Neural progenitor cell (in vitro differentiated cells): ENCODE measurements at regions not wholly inside any gene's neighbourhood (a gene's known extent, or its start where the extent isn't known, plus 50 kb on each side); places are given as distances from the start of the nearest gene placed in this dataset.

Experiments
- DNase-seq: peaks from one replicate; pipeline ENCODE4 v3.0.0-alpha.2; 2016; ENCODE audit warnings: low spot score
- H2AFZ ChIP-seq: fragments of 200-600 bp; sonication (generic); replicated peaks from 2 replicates; pipeline ENCODE4 v1.6.1; 2016; ENCODE audit warnings: antibody characterized with exemption
- H3F3A ChIP-seq: fragments of 200-600 bp; sonication (generic); 2 replicates; pipeline ENCODE4 v1.6.1; 2016; ENCODE audit warnings: antibody characterized with exemption, low read depth
- H3K27ac ChIP-seq: fragments of 200-600 bp; sonication (generic); 2 replicates; pipeline ENCODE4 v1.5.1; 2016; ENCODE audit warnings: mild to moderate bottlenecking
- H3K27me3 ChIP-seq: fragments of 200-600 bp; sonication (generic); 2 replicates; pipeline ENCODE4 v1.6.1; 2016; ENCODE audit warnings: mild to moderate bottlenecking, moderate library complexity
- H3K36me3 ChIP-seq: fragments of 200-600 bp; sonication (generic); 2 replicates; pipeline ENCODE4 v1.5.1; 2016
- H3K4me1 ChIP-seq: fragments of 200-600 bp; sonication (generic); 2 replicates; pipeline ENCODE4 v1.6.1; 2016; ENCODE audit warnings: mixed run types
- H3K4me2 ChIP-seq: fragments of 200-600 bp; sonication (generic); 2 replicates; pipeline ENCODE4 v1.6.1; 2016
- H3K4me3 ChIP-seq: fragments of 200-600 bp; sonication (generic); 2 replicates; pipeline ENCODE4 v1.5.1; 2016
- H3K79me2 ChIP-seq: fragments of 200-600 bp; sonication (generic); 2 replicates; pipeline ENCODE4 v1.6.1; 2016; ENCODE audit warnings: low read depth
- H3K9ac ChIP-seq: fragments of 200-600 bp; sonication (generic); 2 replicates; pipeline ENCODE4 v1.6.1; 2016
- H3K9me3 ChIP-seq: fragments of 200-600 bp; sonication (generic); 2 replicates; pipeline ENCODE4 v1.5.1; 2016; ENCODE audit warnings: low read depth
- H4K20me1 ChIP-seq: fragments of 200-600 bp; sonication (generic); 2 replicates; pipeline ENCODE4 v1.6.1; 2016; ENCODE audit warnings: low read depth
- H3K27ac Mint-ChIP-seq: 3 replicates; pipeline ENCODE4 v1.8.0; 2021; ENCODE audit warnings: mixed read lengths
- H3K27me3 Mint-ChIP-seq: 2 replicates; pipeline ENCODE4 v1.8.0; 2022; ENCODE audit warnings: low read depth, mild to moderate bottlenecking, inconsistent platforms, moderate library complexity, mixed read lengths; ENCODE audit not compliant: insufficient read depth
- H3K36me3 Mint-ChIP-seq: 3 replicates; pipeline ENCODE4 v1.8.0; 2021; ENCODE audit warnings: mixed read lengths
- H3K4me1 Mint-ChIP-seq: 3 replicates; pipeline ENCODE4 v1.8.0; 2021; ENCODE audit warnings: mixed read lengths
- H3K4me3 Mint-ChIP-seq: 3 replicates; pipeline ENCODE4 v1.8.0; 2021; ENCODE audit warnings: mild to moderate bottlenecking, moderate library complexity, mixed read lengths
- H3K9me3 Mint-ChIP-seq: 3 replicates; pipeline ENCODE4 v1.8.0; 2020; ENCODE audit warnings: mixed read lengths
- CTCF ChIP-seq: fragments of 200-600 bp; sonication (generic); IDR thresholded peaks from 2 replicates; pipeline ENCODE4 v1.5.1; 2017; ENCODE audit warnings: antibody characterized with exemption, mild to moderate bottlenecking
- EZH2 ChIP-seq: fragments of 200-600 bp; sonication (generic); IDR thresholded peaks from 2 replicates; pipeline ENCODE4 v1.6.1; 2017; ENCODE audit warnings: antibody characterized with exemption, mild to moderate bottlenecking, moderate library complexity
- EZH2phosphoT487 ChIP-seq: fragments of 200-600 bp; sonication (generic); IDR thresholded peaks from 2 replicates; pipeline ENCODE4 v1.6.1; 2017; ENCODE audit warnings: antibody characterized with exemption

GRCh38 chr1:34476371-34476770, 278.5 kb upstream of the GJB5 start:
- no peak overlapping the region for H3K4me2 ChIP-seq
- no peaks in the 10 kb centered on the region for H4K20me1 ChIP-seq
- no peak overlapping the region for H2AFZ ChIP-seq
- H3K27ac Mint-ChIP-seq: no peak overlapping the region
- no peak overlapping the region for H3K4me3 ChIP-seq
- no peak overlapping the region for H3K27ac ChIP-seq
- no peaks in the 10 kb centered on the region for H3K36me3 ChIP-seq
- peaks cover 8% of the 10 kb centered on the region for H3F3A ChIP-seq
- no peak for DNase-seq
- H3K27me3 Mint-ChIP-seq: peaks cover 13% of the 10 kb centered on the region
- peaks cover 24% of the 10 kb centered on the region for H3K4me1 Mint-ChIP-seq
- H3K79me2 ChIP-seq: no peaks in the 10 kb centered on the region
- TF ChIP-seq EZH2 (no peak), CTCF (no peak), EZH2phosphoT487 (no peak)
- no peaks in the 10 kb centered on the region for H3K27me3 ChIP-seq
- H3K36me3 Mint-ChIP-seq: no peaks in the 10 kb centered on the region
- H3K9ac ChIP-seq: no peak overlapping the region
- no peaks in the 10 kb centered on the region for H3K9me3 ChIP-seq
- no peak overlapping the region for H3K4me3 Mint-ChIP-seq
- no peaks in the 10 kb centered on the region for H3K9me3 Mint-ChIP-seq
- H3K4me1 ChIP-seq: peaks cover 15% of the 10 kb centered on the region

- H3K4me3 ChIP-seq: no peak overlapping the region
- Mint-ChIP-seq H3K4me3 (no peak overlapping the region), H3K36me3 (no peaks in the 10 kb centered on the region), H3K27me3 (peaks cover 5% of the 10 kb centered on the region), H3K4me1 (peaks cover 24% of the 10 kb centered on the region), H3K27ac (no peak overlapping the region), H3K9me3 (no peaks in the 10 kb centered on the region)
- H3K27ac ChIP-seq: no peak overlapping the region
- H3K4me2 ChIP-seq: no peak overlapping the region
- no peak overlapping the region for H2AFZ ChIP-seq
- H3K36me3 ChIP-seq: no peaks in the 10 kb centered on the region
- no peaks in the 10 kb centered on the region for H3K9me3 ChIP-seq
- peaks cover 15% of the 10 kb centered on the region for H3K4me1 ChIP-seq
- H3F3A ChIP-seq: peaks cover 8% of the 10 kb centered on the region
- H4K20me1 ChIP-seq: no peaks in the 10 kb centered on the region
- DNase-seq: no peak
- H3K79me2 ChIP-seq: no peaks in the 10 kb centered on the region
- no peak overlapping the region for H3K9ac ChIP-seq
- TF ChIP-seq CTCF: no peak
- TF ChIP-seq EZH2phosphoT487: no peak
- TF ChIP-seq EZH2: no peak
- no peaks in the 10 kb centered on the region for H3K27me3 ChIP-seq
Measured at GRCh38 chr1:34477632-34478141, 277.2 kb upstream of the GJB5 start.

- H3K4me1 Mint-ChIP-seq: peaks cover 24% of the 10 kb centered on the region
Measured at GRCh38 chr1:34478515-34479076, 276.3 kb upstream of the GJB5 start.

More at GRCh38 chr1:34478515-34479076, 276.3 kb upstream of the GJB5 start:
- Histone ChIP-seq H3K4me3 (no peak overlapping the region), H4K20me1 (no peaks in the 10 kb centered on the region), H3K9ac (no peak overlapping the region), H3K27ac (no peak overlapping the region), H3K9me3 (no peaks in the 10 kb centered on the region), H3K4me2 (peak overlapping the region; percentile 0), H3F3A (peaks cover 8% of the 10 kb centered on the region), H3K27me3 (no peaks in the 10 kb centered on the region), H3K79me2 (no peaks in the 10 kb centered on the region), H2AFZ (no peak overlapping the region), H3K36me3 (no peaks in the 10 kb centered on the region), H3K4me1 (peaks cover 15% of the 10 kb centered on the region)
- TF ChIP-seq EZH2phosphoT487 (no peak), EZH2 (no peak), CTCF (no peak)
- peaks cover 5% of the 10 kb centered on the region for H3K27me3 Mint-ChIP-seq
- H3K36me3 Mint-ChIP-seq: no peaks in the 10 kb centered on the region
- H3K4me3 Mint-ChIP-seq: no peak overlapping the region
- DNase-seq: peak; percentile 66
- no peak overlapping the region for H3K27ac Mint-ChIP-seq
- H3K9me3 Mint-ChIP-seq: no peaks in the 10 kb centered on the region
